Kidney capillary endothelial cell (primary cell): ENCODE measurements at regions not wholly inside any gene's neighbourhood (a gene's known extent, or its start where the extent isn't known, plus 50 kb on each side); places are given as distances from the start of the nearest gene placed in this dataset.

Source experiments
- DNase-seq: peaks from one replicate; pipeline ENCODE4 v3.0.0-alpha.2; 2018; ENCODE audit warnings: low spot score

- no peak for DNase-seq
These were observed 56.8 kb upstream of the ETAA1 start for GRCh38 chr2:67340133-67341011.

DNA sequence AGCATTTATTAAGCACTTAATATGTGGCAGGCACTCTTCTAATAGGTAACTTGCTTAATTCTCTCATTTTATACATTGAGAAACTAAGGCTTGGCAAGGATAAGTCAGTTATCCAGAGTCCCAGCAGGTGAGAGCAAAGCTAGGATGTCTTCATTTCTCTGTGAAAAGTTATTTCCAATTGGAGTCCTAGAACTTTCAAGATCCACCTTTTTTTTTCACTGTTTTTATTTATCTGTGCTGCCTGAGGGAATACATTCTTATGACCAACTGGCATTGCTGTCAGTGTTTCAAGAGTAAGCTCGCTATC is 56.2 kb upstream of the ETAA1 start:
- DNase-seq = no peak

GRCh38 chr2:67341336-67341735 is 55.8 kb upstream of the ETAA1 start:
- no peak for DNase-seq

- no peak for DNase-seq
These were observed 54.7 kb upstream of the ETAA1 start for GRCh38 chr2:67342394-67342793.

DNA sequence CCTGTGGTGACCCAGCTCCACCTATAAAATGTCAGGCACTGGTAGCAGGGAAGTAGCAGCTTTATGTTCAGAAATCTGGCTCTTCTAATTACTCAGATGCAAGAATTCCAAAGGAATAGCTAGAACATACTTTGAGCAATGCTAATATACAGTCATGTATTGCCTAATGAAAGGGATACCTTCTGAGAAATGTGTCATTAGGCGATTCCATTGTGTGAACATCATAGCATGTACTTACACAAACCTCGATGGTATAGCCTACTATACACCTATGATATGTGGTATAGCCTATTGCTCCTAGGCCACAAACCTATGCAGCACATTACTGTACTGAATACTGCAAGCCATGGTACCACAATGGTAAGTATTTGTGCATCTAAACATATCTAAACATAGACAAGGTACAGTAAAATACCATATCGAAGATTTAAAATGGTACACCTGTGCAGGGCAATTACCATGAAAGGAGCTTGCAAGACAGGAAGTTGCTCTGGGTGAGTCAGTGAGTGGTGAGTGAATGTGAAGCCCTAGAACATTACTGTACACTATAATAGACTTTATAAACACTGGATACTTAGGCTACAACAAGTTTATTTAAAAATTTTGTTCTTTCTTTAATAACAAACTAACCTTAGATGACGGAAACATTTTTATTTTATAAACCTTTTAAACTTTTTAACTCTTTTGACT is 50.3 kb upstream of the ETAA1 start:
- DNase-seq = no peak
